GM21515 (cell line): ENCODE measurements at regions not wholly inside any gene's neighbourhood (a gene's known extent, or its start where the extent isn't known, plus 50 kb on each side); places are given as distances from the start of the nearest gene placed in this dataset.
A peak's percentile ranks its signal among the peaks of the same experiment; 100 is the strongest.
"Not testable (repeated sequence)": the region's sequence is repeated elsewhere in the genome, so short reads cannot be mapped to it uniquely, and the experiment has no call there.

ENCODE experiments used
- ATAC-seq: cut with Tn5 transposase; IDR thresholded peaks from one replicate; pipeline ENCODE4 v1.9.1; 2021; ENCODE audit not compliant: unreplicated experiment

DNA sequence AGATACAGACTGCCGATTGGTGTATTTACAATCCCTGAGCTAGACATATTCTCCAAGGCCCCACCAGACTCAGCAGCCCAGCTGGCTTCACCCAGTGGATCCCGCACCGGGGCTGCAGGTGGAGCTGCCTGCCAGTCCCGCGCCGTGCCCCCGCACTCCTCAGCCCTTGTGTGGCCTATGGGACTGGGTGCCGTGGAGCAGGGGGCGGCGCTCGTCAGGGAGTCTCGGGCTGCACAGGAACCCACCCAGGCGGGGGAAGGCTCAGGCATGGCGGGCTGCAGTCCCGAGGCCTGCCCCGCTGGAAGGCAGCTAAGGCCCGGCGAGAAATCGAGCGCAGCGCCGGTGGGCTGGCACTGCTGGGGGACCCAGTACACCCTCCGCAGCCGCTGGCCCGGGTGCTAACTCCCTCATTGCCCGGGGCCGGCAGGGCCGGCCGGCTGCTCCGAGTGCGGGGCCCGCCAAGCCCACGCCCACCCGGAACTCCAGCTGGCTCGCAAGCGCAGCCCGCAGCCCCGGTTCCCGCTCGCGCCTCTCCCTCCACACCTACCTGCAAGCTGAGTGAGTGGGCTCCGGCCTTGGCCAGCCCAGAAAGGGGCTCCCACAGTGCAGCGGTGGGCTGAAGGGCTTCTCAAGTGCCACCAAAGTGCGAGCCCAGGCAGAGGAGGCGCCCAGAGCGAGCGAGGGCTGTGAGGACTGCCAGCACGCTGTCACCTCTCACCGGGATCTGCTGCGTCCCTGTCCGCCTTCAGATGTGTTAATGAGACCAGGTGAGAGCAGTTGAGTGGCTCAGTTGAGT is 137.8 kb upstream of the LCORL start:
- ATAC-seq: not testable (repeated sequence)

- ATAC-seq: no peak
Observed at GRCh38 chr4:18155067-18156041, 133.8 kb upstream of the LCORL start.

DNA sequence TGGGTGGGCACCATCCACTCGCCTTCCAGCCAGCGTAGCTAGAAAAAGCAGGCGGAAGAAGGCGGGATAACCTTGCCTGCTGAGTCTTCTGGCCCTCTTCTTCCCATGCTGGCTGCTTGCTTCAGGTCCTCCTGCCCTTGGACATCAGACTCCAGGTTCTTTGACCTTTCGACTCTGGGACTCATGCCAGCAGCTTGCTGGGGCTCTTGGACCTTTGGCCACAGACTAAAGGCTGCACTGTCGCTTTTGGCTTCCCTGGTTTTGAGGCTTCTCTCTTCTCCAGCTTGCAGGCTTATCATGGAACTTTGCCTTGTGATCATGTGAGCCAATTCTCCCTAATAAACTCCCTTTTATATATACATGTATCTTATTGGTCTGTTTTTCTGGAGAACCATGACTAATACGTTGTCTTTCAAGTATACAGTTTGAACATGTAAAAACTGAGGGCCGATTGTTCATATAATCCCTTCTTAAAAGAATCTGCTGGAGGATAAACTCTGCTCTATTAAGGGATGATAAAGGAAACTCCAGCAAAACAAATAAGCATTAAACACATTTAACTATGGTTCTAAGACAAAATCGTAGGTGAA is 116.6 kb upstream of the LCORL start:
- no peak for ATAC-seq

DNA sequence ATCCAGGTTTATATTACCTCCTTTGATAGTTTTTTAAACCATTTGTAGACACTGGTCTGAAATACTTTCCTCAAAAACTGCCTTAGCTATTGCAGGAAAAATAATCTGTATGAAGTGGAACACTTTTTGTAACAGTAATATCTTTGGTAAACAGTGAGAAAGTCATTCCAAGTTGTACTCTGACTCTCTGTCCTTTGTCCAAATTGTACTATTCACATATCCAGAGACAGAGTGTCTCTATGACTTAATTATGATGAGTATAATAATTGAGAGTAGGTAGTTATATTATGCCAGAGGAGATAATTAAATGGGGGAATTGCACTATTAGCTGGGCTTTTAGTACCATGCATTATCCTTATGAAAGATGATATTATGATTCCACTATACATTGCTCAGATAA is 112.6 kb upstream of the LCORL start:
- ATAC-seq: no peak

DNA sequence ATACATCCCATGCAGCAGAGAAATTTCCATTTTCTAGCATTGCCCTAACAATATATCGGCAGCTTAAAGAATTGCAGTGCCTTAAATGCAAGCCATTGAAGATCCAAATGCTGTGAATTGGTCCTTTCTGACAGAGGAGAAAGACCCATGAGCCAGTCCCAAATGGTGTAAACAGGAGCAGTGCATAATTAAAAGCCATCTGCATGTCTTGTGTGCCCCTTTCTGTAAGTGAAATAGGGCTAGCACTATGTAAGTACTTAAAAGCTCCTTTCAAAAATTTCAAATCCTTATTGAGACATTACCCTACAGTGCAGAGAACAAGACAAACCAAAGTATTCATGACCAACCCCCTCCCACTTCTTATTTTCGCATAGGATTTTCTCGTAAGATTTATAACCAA is 108.7 kb upstream of the LCORL start:
- ATAC-seq: no peak

DNA sequence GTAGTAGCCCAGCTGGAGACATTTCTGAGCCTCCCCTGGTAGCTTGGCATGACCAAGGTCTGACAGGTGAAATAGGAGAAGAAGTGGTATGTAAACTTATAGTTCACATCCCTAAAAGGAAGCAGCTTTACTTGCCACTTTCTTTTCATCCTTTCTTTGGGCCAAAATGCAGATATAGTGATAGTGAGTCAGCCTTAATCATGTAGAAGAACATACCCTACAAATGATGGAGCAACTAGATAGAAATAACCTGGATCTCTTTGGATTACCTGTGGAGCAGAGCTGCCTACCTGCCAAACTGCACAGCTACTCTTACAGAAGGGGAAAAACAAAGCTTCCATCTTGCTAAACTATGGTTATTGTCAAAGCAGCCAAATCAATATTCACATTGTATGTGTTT is 106.7 kb upstream of the LCORL start:
- no peak for ATAC-seq

DNA sequence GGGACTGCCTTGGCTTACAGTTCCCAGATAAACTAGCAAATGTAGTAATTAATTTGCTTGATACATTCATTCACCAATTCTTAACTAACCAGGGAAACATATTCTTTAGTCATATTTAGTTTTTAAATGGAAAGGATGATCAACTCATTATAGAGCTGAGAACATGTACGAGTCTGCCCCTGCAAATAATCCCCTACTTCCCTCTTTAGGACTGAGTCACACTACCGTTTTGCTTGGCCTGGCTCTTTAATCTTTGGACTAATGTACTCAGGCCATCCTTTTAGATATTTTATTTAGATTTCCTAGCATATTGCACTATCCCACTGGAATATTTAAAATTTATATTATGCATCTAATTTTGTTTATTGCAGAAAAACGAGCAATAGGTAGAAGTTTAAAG is 105.5 kb upstream of the LCORL start:
- ATAC-seq: no peak

DNA sequence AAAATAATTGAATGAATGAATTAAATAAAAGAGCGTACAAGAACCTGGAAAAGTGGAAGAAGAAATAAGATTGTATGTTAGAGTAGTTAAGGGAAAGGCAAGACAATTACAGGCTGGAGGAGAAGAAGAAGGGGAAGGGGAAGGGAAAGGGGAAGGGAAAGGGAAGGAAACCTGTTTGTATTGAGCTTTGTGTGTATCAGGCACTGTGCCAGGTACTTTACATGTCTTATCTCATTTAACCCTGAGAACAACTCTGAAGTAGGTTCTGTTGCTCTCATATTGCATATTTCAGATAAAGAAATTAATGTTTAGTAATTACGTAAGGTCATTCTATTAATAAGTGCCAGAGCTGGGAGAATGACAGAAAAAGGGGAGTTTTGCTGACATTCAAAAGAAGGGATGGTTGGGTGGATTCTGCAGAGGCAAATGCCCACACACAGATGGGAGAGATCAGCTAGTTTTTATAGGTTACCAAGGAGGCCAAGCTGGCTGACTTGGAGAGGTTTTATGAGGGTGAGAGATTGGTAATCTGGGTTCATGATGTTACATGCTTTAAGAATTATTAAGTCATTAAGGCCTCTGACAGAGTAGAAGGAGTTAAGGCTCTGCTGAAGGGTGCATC is 92.3 kb upstream of the LCORL start:
- ATAC-seq: no peak

GRCh38 chr4:18111081-18111480 is 89.5 kb upstream of the LCORL start:
- no peak for ATAC-seq

DNA sequence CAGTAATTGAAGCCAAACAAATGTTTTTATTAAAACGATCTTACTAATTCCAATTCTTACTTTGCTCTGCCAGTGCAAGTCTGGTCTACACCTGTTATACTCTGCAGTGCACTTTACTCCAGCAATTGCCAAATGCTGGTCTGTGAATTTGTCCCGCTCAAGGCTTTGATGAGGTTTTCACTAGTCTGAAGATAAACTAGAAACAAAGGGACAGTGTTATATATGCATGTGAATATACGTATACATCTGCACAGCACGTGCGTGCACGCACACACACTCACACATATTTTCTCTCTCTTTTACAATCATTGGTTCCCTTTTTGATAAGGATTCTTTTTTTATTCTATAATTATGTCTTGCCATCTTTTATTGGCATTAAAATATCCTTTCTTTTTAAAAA is 88.5 kb upstream of the LCORL start:
- ATAC-seq: no peak

GRCh38 chr4:18109676-18110075 is 88.1 kb upstream of the LCORL start:
- no peak for ATAC-seq

- ATAC-seq: not testable (repeated sequence)
Observed at GRCh38 chr4:18107848-18108528, 86.4 kb upstream of the LCORL start.

DNA sequence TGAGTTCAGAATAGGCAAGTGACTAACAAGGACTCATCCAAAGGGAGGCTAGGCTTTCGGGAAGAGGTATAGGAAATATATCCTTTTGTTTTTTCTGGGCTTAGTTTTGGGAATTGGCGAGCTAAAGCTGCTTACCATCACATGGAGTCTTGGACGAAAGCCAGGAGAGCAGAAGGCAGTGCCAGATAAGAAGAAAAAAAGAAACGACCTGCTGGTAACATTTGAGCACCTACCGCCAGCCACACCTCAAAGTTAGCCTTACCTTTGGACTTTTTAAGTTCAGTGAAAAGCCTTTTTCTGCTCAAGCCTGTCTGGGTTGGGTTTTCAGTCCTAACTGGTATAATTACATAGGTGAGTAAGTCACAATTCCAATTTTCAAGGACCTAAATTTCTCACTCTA is 85.1 kb upstream of the LCORL start:
- no peak for ATAC-seq

- peak; percentile 70 for ATAC-seq
Observed at GRCh38 chr4:18105030-18106011, 83.8 kb upstream of the LCORL start.

DNA sequence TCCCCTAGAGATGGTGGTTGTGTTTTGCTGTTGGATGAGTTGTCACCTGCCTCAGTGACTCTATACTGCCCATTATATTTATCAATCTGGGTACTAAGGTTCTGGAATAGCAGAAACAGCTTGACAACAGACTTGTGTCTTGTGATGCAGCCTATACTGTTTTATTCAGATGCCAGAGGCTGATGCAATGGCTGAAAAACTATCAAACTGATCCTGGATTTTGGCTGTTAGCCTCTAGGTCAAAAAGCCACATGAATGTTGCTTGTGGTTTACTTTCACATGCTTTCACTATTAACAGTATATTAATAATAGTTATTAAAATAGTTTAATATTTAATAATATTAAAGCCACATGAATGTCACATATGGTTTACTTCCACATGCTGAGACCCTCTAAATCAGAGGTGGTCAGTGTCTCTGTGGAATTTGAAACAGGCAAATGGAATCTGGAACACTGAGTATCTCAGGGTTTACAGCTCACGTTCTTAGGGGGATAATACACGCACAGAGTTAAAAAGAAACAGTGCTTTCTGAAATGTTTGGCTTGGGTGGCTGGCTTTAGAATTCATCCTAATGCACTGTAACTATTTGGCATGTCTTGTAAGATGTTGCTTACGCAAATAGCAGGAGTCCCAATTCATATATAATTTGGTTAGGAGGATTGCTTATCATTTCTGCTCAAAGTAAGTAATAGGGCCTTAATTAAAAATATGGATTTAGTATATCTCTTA is 82.5 kb upstream of the LCORL start:
- no peak for ATAC-seq

DNA sequence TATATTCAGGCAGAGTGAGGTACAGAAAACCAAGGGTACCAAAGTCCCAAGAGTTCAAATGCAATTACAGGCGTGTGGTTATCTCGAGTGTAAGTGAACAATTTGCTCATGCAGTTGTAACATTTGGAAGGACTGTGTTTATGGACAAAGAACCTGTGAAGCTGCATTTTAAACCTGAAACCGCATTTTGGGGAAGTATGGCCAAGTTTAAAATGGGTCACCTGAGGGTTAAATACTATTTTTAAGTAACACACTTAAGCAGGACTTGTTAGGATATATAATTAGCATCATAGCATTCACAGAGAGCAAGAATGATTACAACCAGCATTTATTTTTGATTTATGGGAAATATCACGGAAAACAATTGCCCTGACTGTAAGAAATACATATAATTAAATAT is 79.1 kb upstream of the LCORL start:
- no peak for ATAC-seq

GRCh38 chr4:18090447-18090846 is 68.9 kb upstream of the LCORL start:
- not testable (repeated sequence) for ATAC-seq

DNA sequence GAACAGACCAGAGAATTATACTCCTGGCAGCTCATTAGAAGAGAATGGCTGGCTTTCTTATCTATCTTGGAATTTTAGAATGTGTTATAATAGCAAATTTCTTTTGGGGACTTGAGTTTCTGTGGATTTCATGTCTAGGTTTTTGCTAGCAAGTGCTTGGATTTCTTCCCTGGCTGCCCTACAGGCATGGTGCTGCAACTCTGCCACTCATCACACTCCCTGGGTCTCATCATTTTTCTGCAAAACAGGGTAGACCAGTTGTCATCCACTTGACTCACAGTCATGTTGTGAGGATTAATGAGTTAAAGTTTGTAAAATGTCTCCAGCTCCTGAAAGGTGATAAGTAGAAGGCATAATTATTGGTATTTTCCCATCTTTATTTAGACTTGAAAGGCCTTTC is 60.7 kb upstream of the LCORL start:
- no peak for ATAC-seq

GRCh38 chr4:18081708-18082107 is 60.2 kb upstream of the LCORL start:
- ATAC-seq: no peak
